DMS153 (cell line): ENCODE measurements at regions not wholly inside any gene's neighbourhood (a gene's known extent, or its start where the extent isn't known, plus 50 kb on each side); places are given as distances from the start of the nearest gene placed in this dataset.
"Not testable (repeated sequence)": the region's sequence is repeated elsewhere in the genome, so short reads cannot be mapped to it uniquely, and the experiment has no call there.

Experiments used
- DNase-seq: peaks from one replicate; lab custom pipeline; 2025; lab: John Stamatoyannopoulos, UW

DNA sequence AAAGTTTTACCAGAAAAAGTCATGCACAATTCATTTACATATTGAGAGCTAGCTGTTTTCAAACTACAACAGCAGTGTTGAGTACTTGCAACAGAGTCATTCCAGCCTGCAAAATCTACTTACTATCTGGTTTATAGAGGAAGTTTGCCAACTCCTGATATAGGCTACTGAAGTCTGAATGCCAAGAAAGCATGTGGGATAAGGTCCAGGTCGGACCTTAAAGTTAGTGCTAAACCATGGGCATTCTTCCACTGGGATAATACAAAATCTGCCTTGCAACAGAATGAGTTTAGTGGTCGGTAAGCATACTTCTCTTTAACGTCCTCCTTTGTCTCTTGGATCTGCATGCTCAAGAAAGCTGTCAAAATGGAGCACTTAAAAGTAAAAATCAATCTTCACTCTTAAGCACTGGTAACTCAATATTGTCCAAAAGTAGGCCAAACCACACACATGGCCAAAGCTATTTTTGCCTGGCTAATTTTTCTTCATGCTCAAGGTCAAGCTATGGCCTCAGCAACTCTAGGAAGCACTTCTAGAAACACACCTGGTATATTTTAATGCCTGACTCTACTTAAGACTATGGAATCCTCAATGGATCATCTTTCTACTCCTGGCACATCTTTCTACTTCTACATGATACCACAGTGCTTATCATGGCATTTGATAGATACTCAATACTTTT is 364.9 kb upstream of the KITLG start:
- no peak for DNase-seq

DNA sequence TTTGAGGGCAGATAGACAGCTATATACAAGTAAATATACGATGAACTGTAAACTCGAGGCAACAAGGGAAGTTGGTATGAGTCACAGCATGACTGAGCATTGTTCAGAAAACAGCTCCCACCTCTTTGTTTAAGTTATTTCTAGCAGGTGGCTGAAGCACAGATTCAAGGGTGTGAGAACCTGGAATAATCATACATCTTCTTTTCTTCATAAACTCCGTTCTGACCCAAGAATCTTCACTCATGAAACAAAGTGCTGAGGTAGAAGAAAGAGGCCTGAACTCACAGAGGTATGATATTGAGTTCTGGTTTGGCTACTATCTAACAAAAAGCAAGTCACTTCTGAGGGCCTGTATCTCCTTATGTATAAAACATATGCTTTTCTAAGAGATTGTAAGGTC is 364.1 kb upstream of the KITLG start:
- DNase-seq = no peak

DNA sequence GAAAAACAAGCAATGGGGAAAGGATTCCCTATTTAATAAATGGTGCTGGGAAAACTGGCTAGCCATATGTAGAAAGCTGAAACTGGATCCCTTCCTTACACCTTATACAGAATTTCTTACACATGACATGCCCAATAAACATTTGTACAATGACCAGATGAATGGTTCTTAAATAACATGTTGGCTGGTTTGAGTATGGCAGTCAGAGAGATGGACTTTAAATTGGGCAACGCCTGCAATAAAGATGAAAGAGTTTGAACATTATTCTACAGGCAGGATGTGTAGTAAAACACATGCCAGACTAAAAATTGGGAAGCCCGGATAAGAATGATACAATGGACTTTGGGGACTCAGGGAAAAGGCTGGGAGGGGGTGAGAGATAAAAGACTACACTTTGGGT is 360.6 kb upstream of the KITLG start:
- no peak for DNase-seq

DNA sequence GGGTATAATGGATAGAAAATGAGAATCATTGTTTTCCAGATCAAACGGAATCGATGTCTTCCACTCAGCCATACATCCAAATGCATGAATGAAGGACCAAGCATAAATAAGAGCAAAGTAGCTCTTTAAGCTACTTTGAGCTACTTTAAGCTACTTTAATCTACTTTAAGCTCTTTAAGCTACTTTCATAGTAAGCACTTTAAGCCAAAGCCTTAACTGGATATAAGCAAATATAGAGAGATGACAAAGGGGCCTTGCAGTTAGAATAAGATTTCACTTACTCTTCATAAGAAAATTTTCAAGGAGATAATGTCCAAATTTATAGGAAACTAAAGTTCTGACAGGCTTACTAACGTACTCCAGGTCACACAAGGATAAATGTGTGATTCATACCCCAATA is 355.6 kb upstream of the KITLG start:
- no peak for DNase-seq

DNA sequence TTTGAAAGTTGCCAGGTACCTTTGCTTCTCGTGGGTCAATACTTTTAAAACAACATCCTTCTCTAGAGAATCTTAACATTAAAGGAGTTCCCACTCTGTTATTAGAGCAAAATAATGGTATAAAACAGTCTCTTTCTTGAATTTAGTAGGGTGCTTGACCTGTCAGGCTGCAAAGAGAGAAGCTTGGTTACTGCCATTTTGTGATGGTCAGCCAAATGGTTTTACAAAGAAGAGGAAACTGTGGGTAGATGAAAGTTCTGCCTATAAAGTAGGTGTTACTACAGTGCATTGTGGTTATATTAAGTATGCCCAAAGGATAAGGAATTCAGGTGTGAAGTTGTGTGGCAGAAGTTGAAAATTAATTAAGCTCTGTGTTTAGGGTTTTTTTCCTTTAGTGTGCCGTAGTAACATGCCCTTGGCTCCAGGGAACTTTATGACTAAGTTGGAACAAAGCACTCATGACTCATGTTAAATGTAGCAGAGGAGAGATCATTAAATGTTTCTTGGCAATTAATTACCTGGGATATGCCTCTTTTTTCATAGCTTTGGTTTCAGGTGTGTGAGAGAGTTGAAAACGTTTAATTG is 354.0 kb upstream of the KITLG start:
- no peak for DNase-seq

DNA sequence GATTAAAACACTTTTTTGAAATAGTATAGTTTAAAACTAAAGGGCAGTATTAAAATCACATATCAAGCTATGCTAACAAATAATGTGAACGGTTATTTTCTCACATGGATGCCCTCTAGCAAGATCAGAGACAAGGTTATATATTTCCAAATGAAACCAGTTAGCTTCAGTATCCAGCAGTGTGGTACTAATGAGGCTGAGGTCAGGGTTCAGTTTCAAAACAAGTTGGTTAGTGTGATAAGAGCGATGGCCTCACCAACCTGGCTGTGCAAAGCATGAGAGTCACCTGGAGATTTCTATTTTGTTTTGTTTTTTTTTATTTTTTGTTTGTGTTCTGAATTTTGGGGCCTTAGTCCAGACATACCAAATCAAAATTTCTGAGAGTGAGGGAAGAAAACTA is 352.2 kb upstream of the KITLG start:
- DNase-seq = no peak

DNA sequence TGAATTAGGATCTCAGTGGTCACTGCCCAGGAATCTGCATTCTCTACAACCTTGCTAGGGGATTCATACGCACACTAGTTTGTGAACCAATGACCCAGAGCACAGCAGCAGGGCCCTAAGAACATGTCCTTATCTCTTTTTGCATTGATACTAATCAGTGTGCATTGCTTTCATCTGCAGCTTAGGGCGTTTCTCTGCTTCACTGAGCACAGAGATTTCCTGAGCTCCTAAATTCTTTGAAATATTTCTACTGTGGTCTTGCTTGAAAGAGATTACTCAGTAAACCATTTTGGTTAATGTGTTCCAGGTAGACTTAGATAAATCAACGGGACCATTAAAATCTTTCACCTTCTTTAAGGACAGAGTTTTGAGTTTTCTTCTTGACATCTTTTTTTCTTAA is 351.3 kb upstream of the KITLG start:
- no peak for DNase-seq

DNA sequence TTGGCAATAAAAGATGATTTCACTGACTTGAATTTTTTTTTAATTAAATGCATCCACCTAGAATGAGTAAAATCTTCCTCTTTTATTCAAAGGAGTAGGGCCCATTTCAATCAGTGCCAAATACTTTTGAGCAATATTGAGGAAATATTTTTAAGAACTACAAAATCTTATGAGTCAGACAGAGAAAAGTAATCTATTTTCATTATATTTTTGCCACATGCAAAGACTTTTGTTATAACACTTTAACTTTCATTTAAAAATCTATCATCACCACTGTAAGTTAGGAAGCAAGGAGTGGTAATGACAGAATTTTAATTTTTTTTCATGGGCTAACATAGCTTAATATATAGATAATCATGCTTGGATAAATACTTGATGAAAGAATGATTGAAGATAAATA is 345.2 kb upstream of the KITLG start:
- DNase-seq = no peak

DNA sequence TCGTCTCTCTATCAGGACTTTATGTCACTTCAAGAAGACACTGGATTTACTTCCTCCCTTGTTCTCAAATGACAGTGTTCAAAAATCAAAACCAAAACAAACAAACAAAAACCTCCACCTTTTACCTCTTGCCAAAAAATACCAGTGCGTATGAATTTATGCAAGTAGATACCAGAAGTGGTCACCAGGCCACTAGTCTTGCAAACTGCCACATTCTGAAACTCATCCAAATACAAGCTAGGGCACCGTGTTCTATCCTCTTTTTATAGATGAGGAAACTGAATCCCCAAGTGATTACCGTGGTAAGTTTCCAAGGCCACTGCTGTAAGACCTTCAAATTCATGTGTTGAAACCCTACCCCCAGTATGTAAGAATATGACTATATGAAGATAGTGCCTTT is 343.9 kb upstream of the KITLG start:
- DNase-seq = no peak

GRCh38 chr12:88923631-88924030 is 343.4 kb upstream of the KITLG start:
- no peak for DNase-seq

GRCh38 chr12:88922816-88923215 is 342.5 kb upstream of the KITLG start:
- DNase-seq = no peak

DNA sequence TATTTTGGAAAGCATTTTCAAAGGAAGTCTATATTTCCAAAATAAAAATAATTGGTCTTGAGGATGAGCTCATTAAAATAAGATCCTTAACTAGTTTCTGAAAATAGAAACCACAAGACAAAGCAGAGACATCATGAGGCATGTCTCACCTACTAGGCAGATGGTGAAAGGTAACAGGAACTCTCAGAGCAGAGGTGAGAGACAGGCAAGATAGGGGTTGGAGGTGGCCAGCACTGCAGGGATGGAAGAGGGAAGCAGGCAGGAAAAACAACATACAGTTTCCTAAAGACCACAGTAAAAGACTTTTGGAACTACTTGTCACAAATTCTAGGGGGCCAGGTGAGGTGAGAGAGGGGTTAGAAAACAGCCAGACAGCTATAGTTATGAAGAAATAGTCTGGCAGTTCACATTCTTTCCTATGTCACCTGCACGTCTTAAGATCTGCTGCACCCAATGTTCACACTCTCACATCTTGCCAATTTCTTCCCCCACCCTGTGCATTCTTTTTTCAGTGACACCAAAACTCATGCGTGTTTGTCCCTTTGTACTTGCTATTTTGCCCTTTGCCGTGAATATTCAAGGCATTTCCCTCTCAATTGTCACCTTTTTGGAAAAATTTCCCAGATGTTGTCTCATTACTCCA is 341.7 kb upstream of the KITLG start:
- no peak for DNase-seq

GRCh38 chr12:88921434-88921833 is 341.2 kb upstream of the KITLG start:
- DNase-seq = no peak

- no peak for DNase-seq
These were observed 337.9 kb upstream of the KITLG start for GRCh38 chr12:88918161-88918560.

GRCh38 chr12:88914967-88915366 is 334.7 kb upstream of the KITLG start:
- DNase-seq = no peak

DNA sequence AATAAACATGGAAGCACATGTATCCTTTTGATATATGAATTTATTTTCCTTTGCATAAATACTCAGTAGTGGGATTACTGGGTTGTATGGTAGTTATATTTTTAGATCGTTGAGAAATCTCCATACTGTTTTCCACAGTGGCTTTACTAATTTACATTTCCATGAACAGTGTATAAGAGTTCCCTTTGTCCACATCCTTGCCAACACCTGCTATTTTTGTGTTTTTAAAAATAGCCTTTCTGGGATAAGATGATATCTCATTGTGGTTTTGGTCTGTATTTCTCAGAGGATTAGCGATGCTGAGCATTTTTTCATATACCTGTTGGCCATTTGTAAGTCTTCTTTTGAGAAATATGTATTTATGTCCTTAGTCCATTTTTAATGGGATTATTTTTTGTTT is 329.2 kb upstream of the KITLG start:
- no peak for DNase-seq

DNA sequence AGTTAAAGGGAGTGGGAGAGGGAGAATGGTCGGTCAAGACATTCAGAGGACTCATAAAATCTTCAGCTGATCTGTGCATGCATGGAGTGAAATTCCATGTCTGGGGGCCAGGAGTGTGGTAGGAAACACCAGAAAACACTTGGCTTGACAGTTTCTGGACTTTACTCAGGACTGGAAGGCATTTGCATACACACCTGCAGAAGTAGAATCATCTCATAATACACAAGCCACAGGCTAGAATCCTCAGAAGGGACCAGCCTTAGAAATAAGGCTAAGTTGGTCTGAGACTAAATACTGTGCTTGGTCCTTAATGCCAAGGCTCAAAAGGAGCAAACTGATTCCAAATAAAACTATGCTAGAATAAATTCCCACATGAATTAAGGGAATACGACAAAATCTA is 328.1 kb upstream of the KITLG start:
- DNase-seq = no peak

- DNase-seq = no peak
These were observed 324.4 kb upstream of the KITLG start for GRCh38 chr12:88904705-88905104.

DNA sequence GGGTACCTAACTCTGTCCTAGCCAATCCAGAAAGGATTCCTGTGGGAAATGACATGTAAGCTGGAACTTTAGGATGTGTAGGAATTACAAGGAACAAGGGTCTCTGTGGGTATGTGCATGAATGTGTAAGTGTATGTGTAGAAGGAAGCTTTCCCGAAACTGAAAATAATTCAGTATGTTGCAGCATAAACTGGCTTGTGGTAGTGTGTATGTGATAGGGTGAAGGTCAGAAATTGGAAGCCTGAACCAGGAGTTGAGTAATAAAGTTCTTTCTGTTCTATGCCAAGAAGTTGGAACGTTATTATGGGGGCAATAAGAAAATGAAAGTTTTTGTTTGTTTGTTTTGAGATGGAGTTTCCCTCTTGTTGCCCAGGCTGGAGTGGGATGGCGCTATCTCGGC is 323.1 kb upstream of the KITLG start:
- DNase-seq = no peak

- DNase-seq = no peak
These were observed 317.5 kb upstream of the KITLG start for GRCh38 chr12:88897723-88898122.

DNA sequence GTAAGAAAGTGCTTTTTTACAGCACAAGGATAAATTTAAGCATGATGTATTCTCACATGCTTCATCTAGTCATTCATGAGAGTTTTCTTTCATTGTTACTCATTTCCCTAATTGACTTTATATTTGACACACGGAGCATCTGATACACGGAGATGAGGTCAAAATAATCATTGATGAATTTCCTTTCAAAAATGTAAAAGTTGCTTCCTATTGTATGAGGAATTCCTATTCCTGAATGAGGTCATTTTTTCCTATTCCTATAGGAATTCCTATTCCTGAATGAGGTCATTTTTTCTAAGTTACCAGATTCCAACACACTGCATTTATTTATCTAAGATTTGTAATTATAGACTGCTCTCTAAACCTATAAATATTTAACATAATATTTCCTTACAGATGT is 316.7 kb upstream of the KITLG start:
- no peak for DNase-seq

DNA sequence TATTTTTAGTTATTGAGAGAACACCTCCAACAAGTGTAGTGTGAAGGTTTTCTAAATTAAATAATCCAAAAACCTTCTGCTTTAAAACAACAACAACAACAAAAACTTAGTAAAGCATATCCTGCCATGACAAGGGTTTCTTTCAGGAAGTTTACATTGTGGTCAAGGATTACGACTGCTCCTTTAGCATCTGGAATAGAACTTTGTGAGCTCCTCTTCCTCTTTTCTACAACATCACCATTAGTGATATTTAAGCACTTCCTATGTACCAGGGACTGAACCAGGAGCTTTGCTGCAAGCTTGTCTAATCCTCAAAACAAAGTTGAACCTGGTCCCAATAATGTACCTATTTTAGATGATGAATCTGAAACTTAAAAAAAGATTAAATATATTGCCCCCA is 315.4 kb upstream of the KITLG start:
- no peak for DNase-seq

GRCh38 chr12:88893801-88894200 is 313.5 kb upstream of the KITLG start:
- DNase-seq = peak; percentile 34

DNA sequence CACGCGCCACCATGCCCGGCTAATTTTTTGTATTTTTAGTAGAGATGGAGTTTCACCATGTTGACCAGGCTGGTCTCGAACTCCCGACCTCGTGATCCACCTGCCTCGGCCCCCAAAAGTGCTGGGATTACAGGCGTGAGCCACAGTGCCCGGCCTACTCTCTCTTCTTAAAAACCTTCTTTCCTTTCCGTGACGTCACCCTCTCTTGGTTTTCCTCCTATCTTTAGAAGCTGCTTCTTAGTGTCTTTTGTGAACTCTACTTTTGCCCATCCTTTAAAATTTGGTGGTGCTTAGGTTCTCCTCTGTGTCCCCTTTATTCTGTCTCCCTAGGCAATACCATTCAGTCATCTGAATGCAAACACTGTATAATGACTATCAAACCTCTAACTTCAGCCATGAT is 311.2 kb upstream of the KITLG start:
- DNase-seq = not testable (repeated sequence)
